ENCODE measurements at regions not wholly inside any gene's neighbourhood (a gene's known extent, or its start where the extent isn't known, plus 50 kb on each side); places are given as distances from the start of the nearest gene placed in this dataset.

DNA sequence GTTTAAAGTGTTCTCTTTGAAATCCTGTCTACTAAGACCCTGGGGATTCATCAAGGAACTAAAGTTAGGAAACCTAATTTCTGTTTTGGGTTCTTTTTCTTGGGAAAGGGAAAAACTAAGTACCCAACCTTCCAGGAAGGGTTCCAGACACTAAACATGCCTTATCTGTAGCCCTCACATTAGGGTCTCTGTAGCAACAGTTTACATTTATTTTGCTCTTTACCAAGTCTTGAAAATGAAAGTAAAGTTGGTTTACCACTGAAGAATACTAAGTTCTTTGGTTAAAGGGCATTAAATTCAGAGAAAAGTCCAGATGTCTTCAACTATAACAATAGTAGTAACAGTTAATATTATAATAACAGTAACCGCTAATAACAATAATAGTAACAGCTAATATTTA is 207.5 kb upstream of the CDKN3 start:
- no peak for TF ChIP-seq CTCF (IDR thresholded peaks at IDR 0.05)
- H3K4me3 Mint-ChIP-seq = no peak overlapping the region
- peaks cover 4% of the 10 kb centered on the region for H3K27me3 Mint-ChIP-seq
- CTCF ChIA-PET = interaction anchor here (1.1 kb wide), 1 partner anchor 14 kb away, joined by 3 read pairs; no protein-coding TSS in a partner anchor
- intact Hi-C loops (cut with micrococcal nuclease) = no loop called here
- no peaks in the 10 kb centered on the region for H3K36me3 Mint-ChIP-seq (ENCODE audit: low read depth)
- H3K27ac Mint-ChIP-seq = no peak overlapping the region
- POLR2A ChIA-PET = no interaction called here
- H3K4me1 Mint-ChIP-seq = no peaks in the 10 kb centered on the region
- ATAC-seq (ENCODE audit: low read depth) (no peak), DNase-seq (no peak)
- no peaks in the 10 kb centered on the region for H3K9me3 Mint-ChIP-seq

DNA sequence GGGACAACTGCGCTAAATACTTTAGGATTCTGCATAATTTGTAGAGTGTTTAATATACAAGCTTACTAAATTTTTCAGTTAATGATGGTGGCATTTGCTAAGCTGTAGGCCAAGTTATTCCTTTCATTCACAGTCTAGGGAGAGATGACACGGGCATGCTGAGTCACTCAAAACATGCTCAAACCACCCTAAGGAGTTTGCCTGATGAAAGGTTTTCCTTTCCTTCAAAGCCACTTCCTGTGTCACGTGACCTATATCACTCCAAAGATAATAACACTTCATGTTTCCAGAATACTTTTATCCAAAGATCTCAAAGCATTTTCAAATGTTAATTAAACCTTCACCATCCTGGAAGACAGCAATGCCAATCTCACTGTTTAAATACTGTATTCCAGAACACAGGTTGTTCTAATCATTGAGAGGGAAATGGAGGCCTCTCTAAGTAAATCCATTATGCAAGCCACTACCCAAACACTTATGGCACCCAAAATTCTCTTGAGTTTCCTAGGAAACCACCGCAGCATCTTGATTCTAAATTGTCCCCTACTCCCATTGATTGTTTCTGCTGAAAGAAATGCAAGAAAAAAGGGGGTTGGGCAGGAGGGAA is 207.0 kb upstream of the CDKN3 start:
- no peaks in the 10 kb centered on the region for H3K4me1 Mint-ChIP-seq
- no peaks in the 10 kb centered on the region for H3K36me3 Mint-ChIP-seq (ENCODE audit: low read depth)
- H3K9me3 Mint-ChIP-seq = no peaks in the 10 kb centered on the region
- intact Hi-C loops (cut with micrococcal nuclease) = no loop called here
- no peak overlapping the region for H3K4me3 Mint-ChIP-seq
- peaks cover 4% of the 10 kb centered on the region for H3K27me3 Mint-ChIP-seq
- H3K27ac Mint-ChIP-seq = no peak overlapping the region
- DNase-seq = no peak
- POLR2A ChIA-PET = no interaction called here
- TF ChIP-seq CTCF (IDR thresholded peaks at IDR 0.05) = no peak
- CTCF ChIA-PET = interaction anchor here (1.1 kb wide), 1 partner anchor 15 kb away, joined by 3 read pairs; no protein-coding TSS in a partner anchor
- no peak for ATAC-seq (ENCODE audit: low read depth)

DNA sequence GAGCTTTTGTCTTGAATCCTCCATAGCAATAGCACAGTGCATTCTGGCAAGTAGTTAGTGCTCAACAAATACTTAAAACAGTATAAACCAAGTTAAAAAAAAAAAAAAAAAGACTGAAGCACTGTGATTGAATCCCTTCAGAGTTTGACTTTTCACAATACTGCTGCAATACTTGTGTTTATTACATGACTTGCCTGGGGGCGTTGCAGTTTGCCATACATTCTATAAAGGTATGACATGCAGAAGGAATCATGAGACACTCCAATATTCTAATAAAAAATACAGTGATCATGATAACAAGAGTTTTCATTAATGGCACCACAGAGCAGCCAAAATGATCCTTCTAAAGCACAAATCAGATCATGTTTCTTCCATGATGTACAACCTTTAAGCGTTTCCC is 205.0 kb upstream of the CDKN3 start:
- Mint-ChIP-seq H3K9me3 (no peaks in the 10 kb centered on the region), H3K27me3 (peaks cover 4% of the 10 kb centered on the region), H3K36me3 (ENCODE audit: low read depth) (no peaks in the 10 kb centered on the region), H3K27ac (no peak overlapping the region), H3K4me1 (no peaks in the 10 kb centered on the region), H3K4me3 (no peak overlapping the region)
- ATAC-seq (ENCODE audit: low read depth) (no peak), DNase-seq (no peak)
- TF ChIP-seq CTCF (IDR thresholded peaks at IDR 0.05) = no peak
- intact Hi-C loops (cut with micrococcal nuclease) = no loop called here
- POLR2A ChIA-PET = no interaction called here
- CTCF ChIA-PET = no interaction called here

DNA sequence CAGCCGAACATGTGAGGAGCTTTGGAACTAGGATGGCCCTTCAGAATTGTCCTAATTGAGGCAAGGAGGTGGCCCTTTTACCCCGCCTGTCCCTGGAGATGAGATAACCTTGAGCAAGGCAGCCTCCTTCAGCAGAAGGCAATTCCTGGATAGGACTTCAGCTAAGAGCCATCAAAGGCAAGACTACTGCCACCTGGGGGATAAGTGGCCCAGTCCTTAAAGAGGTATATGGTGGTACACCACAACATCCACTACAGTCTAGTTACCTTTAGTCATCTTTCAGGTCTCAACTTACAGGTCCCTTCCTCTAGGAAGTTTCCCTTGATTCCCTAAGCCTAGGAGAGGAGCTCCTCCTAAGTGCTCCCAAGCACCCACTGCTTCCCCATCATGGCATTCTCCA is 204.2 kb upstream of the CDKN3 start:
- Mint-ChIP-seq H3K9me3 (peaks cover 2% of the 10 kb centered on the region), H3K4me1 (no peaks in the 10 kb centered on the region), H3K27me3 (peaks cover 4% of the 10 kb centered on the region), H3K27ac (no peak overlapping the region), H3K4me3 (no peak overlapping the region), H3K36me3 (ENCODE audit: low read depth) (no peaks in the 10 kb centered on the region)
- intact Hi-C loops (cut with micrococcal nuclease) = no loop called here
- ChIA-PET CTCF (no interaction called here), POLR2A (no interaction called here)
- ATAC-seq (ENCODE audit: low read depth) (no peak), DNase-seq (no peak)
- TF ChIP-seq CTCF (IDR thresholded peaks at IDR 0.05) = no peak

DNA sequence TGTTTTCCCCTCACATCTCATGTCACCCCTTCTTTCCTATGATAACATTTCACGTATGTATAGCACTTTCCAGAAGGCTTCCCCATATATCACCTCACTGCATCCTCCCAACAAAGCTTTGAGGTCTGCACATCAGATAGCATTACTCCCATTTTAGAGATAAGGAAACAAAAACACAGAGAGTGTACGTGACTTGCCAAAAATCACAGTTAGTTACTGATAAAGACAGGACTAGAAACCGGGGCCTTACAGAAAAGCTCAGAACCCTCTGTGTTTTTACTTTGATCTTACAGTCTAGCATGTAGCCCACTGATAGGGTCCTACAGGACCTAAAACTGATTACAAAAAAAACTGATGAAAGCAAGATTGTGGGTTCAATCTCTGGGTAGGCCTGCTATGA is 202.9 kb upstream of the CDKN3 start:
- peaks cover 9% of the 10 kb centered on the region for H3K9me3 Mint-ChIP-seq
- intact Hi-C loops (cut with micrococcal nuclease) = no loop called here
- ATAC-seq (ENCODE audit: low read depth) = no peak
- H3K27me3 Mint-ChIP-seq = peaks cover 4% of the 10 kb centered on the region
- no peaks in the 10 kb centered on the region for H3K36me3 Mint-ChIP-seq (ENCODE audit: low read depth)
- H3K4me1 Mint-ChIP-seq = no peaks in the 10 kb centered on the region
- H3K27ac Mint-ChIP-seq = no peak overlapping the region
- ChIA-PET POLR2A (no interaction called here), CTCF (no interaction called here)
- no peak overlapping the region for H3K4me3 Mint-ChIP-seq
- no peak for TF ChIP-seq CTCF (IDR thresholded peaks at IDR 0.05)
- DNase-seq = no peak
